Osteocyte (in vitro differentiated cells): ENCODE measurements at regions not wholly inside any gene's neighbourhood (a gene's known extent, or its start where the extent isn't known, plus 50 kb on each side); places are given as distances from the start of the nearest gene placed in this dataset.

Experiments used
- DNase-seq: peaks from one replicate; pipeline ENCODE4 v3.0.0; 2021; ENCODE audit warnings: mixed read lengths; ENCODE audit not compliant: unreplicated experiment; ENCODE audit errors: extremely low spot score
- H3K27ac Mint-ChIP-seq: one replicate; pipeline ENCODE4 v1.8.0; 2021; ENCODE audit warnings: mild to moderate bottlenecking, mixed read lengths; ENCODE audit not compliant: unreplicated experiment
- H3K27me3 Mint-ChIP-seq: one replicate; pipeline ENCODE4 v1.8.0; 2021; ENCODE audit warnings: mixed read lengths; ENCODE audit not compliant: unreplicated experiment
- H3K36me3 Mint-ChIP-seq: one replicate; pipeline ENCODE4 v1.8.0; 2021; ENCODE audit warnings: mixed read lengths; ENCODE audit not compliant: unreplicated experiment
- H3K4me1 Mint-ChIP-seq: one replicate; pipeline ENCODE4 v1.8.0; 2021; ENCODE audit warnings: mixed read lengths; ENCODE audit not compliant: unreplicated experiment
- H3K4me3 Mint-ChIP-seq: one replicate; pipeline ENCODE4 v1.8.0; 2021; ENCODE audit warnings: mild to moderate bottlenecking, moderate library complexity, mixed read lengths; ENCODE audit not compliant: unreplicated experiment
- H3K9me3 Mint-ChIP-seq: one replicate; pipeline ENCODE4 v1.8.0; 2021; ENCODE audit warnings: mixed read lengths; ENCODE audit not compliant: unreplicated experiment
- CTCF ChIP-seq: fragments of 200-600 bp; sonication (generic); IDR thresholded peaks from 2 replicates; pipeline ENCODE4 v1.5.0; 2021; ENCODE audit warnings: antibody characterized with exemption, mild to moderate bottlenecking, moderate library complexity

GRCh38 chr7:125085084-125085483 is 155.5 kb upstream of the POT1 start:
- no peak for DNase-seq
- Mint-ChIP-seq H3K36me3 (no peaks in the 10 kb centered on the region), H3K27ac (no peak overlapping the region), H3K4me3 (no peak overlapping the region), H3K9me3 (no peaks in the 10 kb centered on the region), H3K4me1 (peaks cover 5% of the 10 kb centered on the region), H3K27me3 (no peaks in the 10 kb centered on the region)
- TF ChIP-seq CTCF: no peak

- no peak for TF ChIP-seq CTCF
- Mint-ChIP-seq H3K27me3 (no peaks in the 10 kb centered on the region), H3K36me3 (no peaks in the 10 kb centered on the region), H3K27ac (no peak overlapping the region), H3K4me3 (no peak overlapping the region), H3K4me1 (peaks cover 5% of the 10 kb centered on the region), H3K9me3 (no peaks in the 10 kb centered on the region)
- DNase-seq: no peak
These were observed 154.6 kb upstream of the POT1 start for GRCh38 chr7:125084196-125084595.

GRCh38 chr7:125074141-125074540 is 144.5 kb upstream of the POT1 start:
- Mint-ChIP-seq H3K9me3 (peaks cover 4% of the 10 kb centered on the region), H3K36me3 (no peaks in the 10 kb centered on the region), H3K27me3 (no peaks in the 10 kb centered on the region), H3K4me1 (no peaks in the 10 kb centered on the region), H3K4me3 (no peak overlapping the region), H3K27ac (no peak overlapping the region)
- DNase-seq: no peak
- TF ChIP-seq CTCF: no peak

- no peak overlapping the region for H3K27ac Mint-ChIP-seq
- no peaks in the 10 kb centered on the region for H3K36me3 Mint-ChIP-seq
- peaks cover 7% of the 10 kb centered on the region for H3K9me3 Mint-ChIP-seq
- H3K4me3 Mint-ChIP-seq: no peak overlapping the region
- peaks cover 19% of the 10 kb centered on the region for H3K4me1 Mint-ChIP-seq
- no peak for TF ChIP-seq CTCF
- no peaks in the 10 kb centered on the region for H3K27me3 Mint-ChIP-seq
- DNase-seq: no peak
These were observed 135.9 kb upstream of the POT1 start for GRCh38 chr7:125065546-125065945.

GRCh38 chr7:125065001-125065400 is 135.4 kb upstream of the POT1 start:
- H3K27me3 Mint-ChIP-seq: no peaks in the 10 kb centered on the region
- no peak for DNase-seq
- peaks cover 7% of the 10 kb centered on the region for H3K9me3 Mint-ChIP-seq
- H3K27ac Mint-ChIP-seq: no peak overlapping the region
- no peaks in the 10 kb centered on the region for H3K36me3 Mint-ChIP-seq
- peaks cover 21% of the 10 kb centered on the region for H3K4me1 Mint-ChIP-seq
- TF ChIP-seq CTCF: no peak
- H3K4me3 Mint-ChIP-seq: no peak overlapping the region
